ENCODE measurements at regions not wholly inside any gene's neighbourhood (a gene's known extent, or its start where the extent isn't known, plus 50 kb on each side); places are given as distances from the start of the nearest gene placed in this dataset.

GRCh38 chr2:220783671-220784070 is 788.4 kb downstream of the EPHA4 start:
- no peak for TF ChIP-seq CTCF (IDR thresholded peaks at IDR 0.05; ENCODE audit: poor library complexity)
- TF ChIP-seq EZH2phosphoT487 (IDR thresholded peaks at IDR 0.05; ENCODE audit: low read depth, severe bottlenecking, unreplicated experiment) = no peak

All from hepatocyte (in vitro differentiated cells).